H1 (cell line): ENCODE measurements at regions not wholly inside any gene's neighbourhood (a gene's known extent, or its start where the extent isn't known, plus 50 kb on each side); places are given as distances from the start of the nearest gene placed in this dataset.

ENCODE experiments used
- CTCF ChIA-PET: fragments of 300-600 bp; sonication (Branson Sonifier 250); formaldehyde crosslinking; loops from one replicate; lab custom pipeline; 2021; ENCODE audit not compliant: partially characterized antibody; lab: Charles Lee
- POLR2A ChIA-PET: fragments of 300-600 bp; sonication (Branson Sonifier 250); formaldehyde crosslinking; loops from one replicate; lab custom pipeline; 2021; ENCODE audit warnings: inconsistent platforms; ENCODE audit not compliant: partially characterized antibody; lab: Charles Lee
- DNase-seq, 2 experiments: peaks; one replicate each; pipeline versions ENCODE4 v3.0.0 to v3.0.0-alpha.2; 2010 to 2022; ENCODE audit warnings: low spot score in 2 of 2, low read depth in 1 of 2, mixed read lengths in 1 of 2
- FAIRE-seq: peaks from 2 replicates; lab custom pipeline; 2011; peaks lifted over from hg19 to GRCh38; lab: Jason Lieb, UNC
- H2AFZ ChIP-seq: 2 replicates; pipeline ENCODE4 v1.8.1; 2012; ENCODE audit warnings: low read length, inconsistent platforms
- H2AK5ac ChIP-seq: 2 replicates; pipeline ENCODE4 v1.6.1; 2013; ENCODE audit warnings: low read depth, low read length
- H2BK120ac ChIP-seq: replicated peaks from 2 replicates; pipeline ENCODE3; 2013; ENCODE audit warnings: low read depth, low read length, inconsistent platforms
- H2BK12ac ChIP-seq: 2 replicates; pipeline ENCODE4 v1.6.1; 2013; ENCODE audit warnings: low read depth, low read length
- H2BK15ac ChIP-seq: 2 replicates; pipeline ENCODE4 v1.6.1; 2013; ENCODE audit warnings: low read length
- H2BK20ac ChIP-seq: 2 replicates; pipeline ENCODE4 v1.6.1; 2013; ENCODE audit warnings: low read length
- H2BK5ac ChIP-seq: 2 replicates; pipeline ENCODE4 v1.6.1; 2013; ENCODE audit warnings: low read depth, low read length
- H3K14ac ChIP-seq: 2 replicates; pipeline ENCODE4 v1.6.1; 2013; ENCODE audit warnings: inconsistent platforms; ENCODE audit not compliant: insufficient read length
- H3K18ac ChIP-seq: 2 replicates; pipeline ENCODE4 v1.6.1; 2013; ENCODE audit warnings: low read length; ENCODE audit errors: extremely low read depth
- H3K23ac ChIP-seq: 2 replicates; pipeline ENCODE4 v1.6.1; 2013; ENCODE audit warnings: inconsistent platforms; ENCODE audit not compliant: insufficient read length
- H3K23me2 ChIP-seq: 2 replicates; pipeline ENCODE4 v1.6.1; 2013; ENCODE audit warnings: low read depth, low read length
- H3K27ac ChIP-seq: 2 replicates; pipeline ENCODE4 v1.6.1; 2011; ENCODE audit warnings: low read depth, low read length, inconsistent platforms
- H3K27me3 ChIP-seq, 4 experiments: replicated peaks in 1 of 4; 1 replicate in 1 of 4; 2 replicates in 3 of 4; pipeline versions ENCODE4 v1.6.1 to v1.8.1; 2011 to 2013; ENCODE audit warnings: low read length in 3 of 4, mild to moderate bottlenecking in 3 of 4, inconsistent platforms in 2 of 4, mixed read lengths in 2 of 4, moderate library complexity in 1 of 4; ENCODE audit not compliant: control insufficient read depth in 3 of 4, insufficient read depth in 3 of 4; ENCODE audit errors: extremely low read depth in 1 of 4
- H3K36me3 ChIP-seq, 4 experiments: 2 replicates each; pipeline versions ENCODE4 v1.6.1 to v1.8.1; 2011 to 2013; ENCODE audit warnings: mild to moderate bottlenecking in 4 of 4, low read length in 3 of 4, moderate library complexity in 2 of 4, control low read depth in 1 of 4, inconsistent platforms in 1 of 4; ENCODE audit not compliant: insufficient read depth in 4 of 4, control insufficient read depth in 2 of 4
- H3K4ac ChIP-seq: replicated peaks from 2 replicates; pipeline ENCODE3; 2013; ENCODE audit warnings: low read length, low read depth, mixed read lengths, inconsistent platforms; ENCODE audit not compliant: insufficient read length
- H3K4me1 ChIP-seq, 4 experiments: replicated peaks in 1 of 4; 1 replicate in 1 of 4; 2 replicates in 3 of 4; pipeline versions ENCODE4 v1.6.1 to v1.8.1; 2011 to 2013; ENCODE audit warnings: low read length in 3 of 4, inconsistent platforms in 2 of 4, mixed read lengths in 1 of 4; ENCODE audit not compliant: insufficient read depth in 4 of 4, control insufficient read depth in 3 of 4
- H3K4me2 ChIP-seq, 2 experiments: 2 replicates each; pipeline versions ENCODE4 v1.6.1 to v1.8.1; 2011 to 2013; ENCODE audit warnings: low read depth in 2 of 2, low read length in 2 of 2, control low read depth in 1 of 2, inconsistent platforms in 1 of 2, mild to moderate bottlenecking in 1 of 2; ENCODE audit not compliant: insufficient read depth in 1 of 2
- H3K4me3 ChIP-seq, 4 experiments: fragments of 200-600, 300-600 bp in 1 of 4; sonication (generic), shearing (Covaris generic), sonication (Bioruptor Twin) in 1 of 4; 2 replicates each; pipeline versions ENCODE4 v1.5.1 to v1.8.1; 2011 to 2016; ENCODE audit warnings: low read length in 4 of 4, low read depth in 3 of 4, control low read depth in 2 of 4, inconsistent platforms in 2 of 4, mild to moderate bottlenecking in 2 of 4, mixed read lengths in 1 of 4, moderate library complexity in 1 of 4; ENCODE audit not compliant: insufficient read depth in 2 of 4; ENCODE audit errors: extremely low read depth in 1 of 4
- H3K56ac ChIP-seq: replicated peaks from 2 replicates; pipeline ENCODE3; 2013; ENCODE audit warnings: low read depth, mild to moderate bottlenecking, mixed read lengths, low read length, inconsistent platforms; ENCODE audit not compliant: insufficient read length
- H3K79me1 ChIP-seq: 2 replicates; pipeline ENCODE4 v1.6.1; 2013; ENCODE audit warnings: low read depth, low read length, control low read depth
- H3K79me2 ChIP-seq, 2 experiments: 2 replicates each; pipeline versions ENCODE4 v1.6.1 to v1.8.1; 2012 to 2013; ENCODE audit warnings: low read length in 2 of 2, mild to moderate bottlenecking in 2 of 2, inconsistent platforms in 1 of 2; ENCODE audit not compliant: insufficient read depth in 2 of 2, control insufficient read depth in 1 of 2
- H3K9ac ChIP-seq, 4 experiments: replicated peaks in 1 of 4; 1 replicate in 1 of 4; 2 replicates in 3 of 4; pipeline versions ENCODE4 v1.6.1 to v1.8.1; 2011 to 2013; ENCODE audit warnings: low read depth in 3 of 4, low read length in 3 of 4, control low read depth in 2 of 4, mild to moderate bottlenecking in 2 of 4, moderate library complexity in 2 of 4, inconsistent platforms in 1 of 4; ENCODE audit errors: extremely low read depth in 1 of 4
- H3K9me3 ChIP-seq, 2 experiments: 2 replicates each; pipeline versions ENCODE4 v1.6.1 to v1.8.1; 2012 to 2013; ENCODE audit warnings: mild to moderate bottlenecking in 2 of 2, moderate library complexity in 2 of 2, control low read depth in 1 of 2, inconsistent platforms in 1 of 2, low read depth in 1 of 2, low read length in 1 of 2, mixed read lengths in 1 of 2; ENCODE audit not compliant: insufficient read depth in 2 of 2
- H4K20me1 ChIP-seq, 2 experiments: replicated peaks in 1 of 2; 2 replicates each; pipeline versions ENCODE3 to v1.8.1; 2011 to 2013; ENCODE audit warnings: inconsistent platforms in 2 of 2, low read length in 2 of 2, mild to moderate bottlenecking in 1 of 2; ENCODE audit not compliant: insufficient read depth in 2 of 2, control insufficient read depth in 1 of 2
- H4K5ac ChIP-seq: 2 replicates; pipeline ENCODE4 v1.6.1; 2013; ENCODE audit warnings: low read length, low read depth, mixed read lengths, inconsistent platforms; ENCODE audit not compliant: insufficient read length
- H4K8ac ChIP-seq: 2 replicates; pipeline ENCODE4 v1.8.0; 2013; ENCODE audit warnings: mild to moderate bottlenecking, moderate library complexity, low read length, inconsistent platforms; ENCODE audit not compliant: insufficient read depth; ENCODE audit errors: extremely low read depth
- H4K91ac ChIP-seq: replicated peaks from 2 replicates; pipeline ENCODE3; 2013; ENCODE audit warnings: low read length, mixed read lengths, inconsistent platforms; ENCODE audit not compliant: insufficient read length
- BACH1 ChIP-seq: IDR thresholded peaks from 2 replicates; pipeline ENCODE4 v1.6.1; 2012; ENCODE audit warnings: low read length, improper control_type of control experiment
- CHD1 ChIP-seq: IDR thresholded peaks from 2 replicates; pipeline ENCODE4 v1.6.1; 2012; ENCODE audit warnings: low read depth, low read length, improper control_type of control experiment
- GABPA ChIP-seq: IDR thresholded peaks from 2 replicates; pipeline ENCODE4 v1.6.1; 2011; ENCODE audit warnings: mild to moderate bottlenecking, low read length, moderate library complexity, borderline replicate concordance; ENCODE audit not compliant: insufficient read depth
- GTF2F1 ChIP-seq: IDR thresholded peaks from 2 replicates; pipeline ENCODE4 v1.6.1; 2012; ENCODE audit warnings: low read depth, low read length, improper control_type of control experiment, borderline replicate concordance
- KDM4A ChIP-seq: IDR thresholded peaks from one replicate; pipeline ENCODE4 v1.7.1; 2012; ENCODE audit warnings: low read depth, mild to moderate bottlenecking, moderate library complexity, low read length, inconsistent platforms; ENCODE audit not compliant: severe bottlenecking
- KDM5A ChIP-seq: fragments of 200-600 bp; IDR thresholded peaks from 2 replicates; pipeline ENCODE4 v1.7.1; 2012; ENCODE audit warnings: mild to moderate bottlenecking, low read length, inconsistent platforms, mixed read lengths
- NANOG ChIP-seq: IDR thresholded peaks from 2 replicates; pipeline ENCODE4 v1.6.1; 2011; ENCODE audit warnings: low read length, low read depth, mild to moderate bottlenecking, inconsistent platforms; ENCODE audit not compliant: insufficient read depth, poor library complexity, severe bottlenecking
- NRF1 ChIP-seq: IDR thresholded peaks from 2 replicates; pipeline ENCODE4 v1.6.1; 2011; ENCODE audit warnings: mild to moderate bottlenecking, low read depth, low read length, improper control_type of control experiment
- POLR2A ChIP-seq, 2 experiments: IDR thresholded peaks; 1 replicate in 1 of 2; 2 replicates in 1 of 2; pipeline ENCODE4 v1.6.1; 2011; ENCODE audit warnings: low read depth in 2 of 2, low read length in 2 of 2, mild to moderate bottlenecking in 2 of 2; ENCODE audit errors: control extremely low read depth in 1 of 2
- RBBP5 ChIP-seq: IDR thresholded peaks from 2 replicates; pipeline ENCODE4 v1.7.1; 2012; ENCODE audit warnings: low read depth, mild to moderate bottlenecking, inconsistent platforms, low read length, moderate library complexity, borderline replicate concordance
- SIN3A ChIP-seq, 2 experiments: IDR thresholded peaks in 1 of 2; conservative IDR thresholded peaks in 1 of 2; 2 replicates each; pipeline ENCODE4 v1.6.1; 2011 to 2012; ENCODE audit warnings: low read length in 2 of 2, improper control_type of control experiment in 1 of 2, low read depth in 1 of 2, mild to moderate bottlenecking in 1 of 2
- WGBS, 2 experiments: shearing (Covaris generic) in 1 of 2; methylation state at CpG; one replicate each; pipeline versions ENCODE4 v1.1.6 to v1.1.7; 2013 to 2015; ENCODE audit warnings: low lambda C conversion rate in 2 of 2, mixed read lengths in 2 of 2, inconsistent platforms in 1 of 2, low coverage in 1 of 2, missing lambda C conversion rate in 1 of 2; ENCODE audit not compliant: insufficient replicate concordance in 2 of 2, insufficient coverage in 1 of 2, insufficient read length in 1 of 2; ENCODE audit errors: extremely low coverage in 1 of 2, missing lambda C conversion rate in 1 of 2; 5-methylcytosine and 5-hydroxymethylcytosine counted together

GRCh38 chr3:43194490-43195114 lies 88.7 kb upstream of the POMGNT2 start:
- ChIA-PET POLR2A (no interaction called here), CTCF (no interaction called here)
- no peak for FAIRE-seq

More at GRCh38 chr3:43194490-43195114, 88.7 kb upstream of the POMGNT2 start:
- H2AFZ ChIP-seq: no peak overlapping the region
- H2AK5ac ChIP-seq: no peak overlapping the region
- H3K79me1 ChIP-seq: no peaks in the 10 kb centered on the region
- H3K36me3 ChIP-seq: no peaks in the 10 kb centered on the region
- H3K27ac ChIP-seq: no peak overlapping the region
- H3K56ac ChIP-seq: no peak overlapping the region
- whole genome bisulfite sequencing, 2 experiments: 85% methylated on average over 6 of the region's 6 CpGs; no CpG with 5 or more reads in 1 of the 2 experiments
- no peaks in the 10 kb centered on the region; the same call in 1 of the 2 replicates for H3K23me2 ChIP-seq
- no peak overlapping the region for H4K91ac ChIP-seq
- H3K4me1 ChIP-seq: no peaks in the 10 kb centered on the region
- no peak overlapping the region for H3K9ac ChIP-seq
- TF ChIP-seq GTF2F1 (no peak), NANOG (no peak), GABPA (no peak), CHD1 (no peak), KDM4A (no peak), SIN3A (conservative IDR thresholded peaks at IDR 0.05 in 1 of 2, IDR thresholded peaks at IDR 0.05 in 1 of 2; ENCODE audit: low read depth in 1 of 2, low read length in 2 of 2) (no peak), NRF1 (no peak), BACH1 (no peak), KDM5A (no peak), RBBP5 (no peak), POLR2A (IDR thresholded peaks at IDR 0.05; ENCODE audit: control extremely low read depth in 1 of 2, low read depth in 2 of 2, low read length in 2 of 2) (no peak)
- H4K8ac ChIP-seq: no peak overlapping the region
- no peak overlapping the region for H2BK5ac ChIP-seq
- peaks cover 0 to 1% (median 0%) of the 10 kb centered on the region in 4 experiments; a peak in 1 of 7 replicates for H3K27me3 ChIP-seq
- H3K79me2 ChIP-seq: no peaks in the 10 kb centered on the region
- H3K18ac ChIP-seq: no peak overlapping the region
- peaks cover 0 to 2% of the 10 kb centered on the region in 2 experiments; a peak in 2 of 4 replicates for H3K9me3 ChIP-seq
- 0 out of 2 replicates have a peak overlapping the region, but pooled peaks have one; percentile 39 for H2BK12ac ChIP-seq
- no peaks in the 10 kb centered on the region for H4K20me1 ChIP-seq
- H3K4ac ChIP-seq: no peak overlapping the region
- H2BK15ac ChIP-seq: no peak overlapping the region
- H3K23ac ChIP-seq: no peak overlapping the region
- 0 out of 2 replicates have a peak overlapping the region, but pooled peaks have one; percentile 18 for H2BK20ac ChIP-seq
- no peak overlapping the region for H2BK120ac ChIP-seq
- no peak overlapping the region for H4K5ac ChIP-seq
- H3K4me3 ChIP-seq: no peak overlapping the region
- H3K4me2 ChIP-seq: no peak overlapping the region
- DNase-seq: no peak
- H3K14ac ChIP-seq: no peak overlapping the region
